Natural killer cell (primary cell): ENCODE measurements at regions not wholly inside any gene's neighbourhood (a gene's known extent, or its start where the extent isn't known, plus 50 kb on each side); places are given as distances from the start of the nearest gene placed in this dataset.

Source experiments
- ATAC-seq, 3 donors: fragments of 150-1000 bp in 2 of 3; fragments of 200-7000 bp in 1 of 3; cut with Tn5 transposase; 1 replicate in 1 of 3; 2 replicates in 2 of 3; pipeline ENCODE4 v1.10.0; 2021; ENCODE audit warnings: mild to moderate bottlenecking in 2 of 3, moderate library complexity in 2 of 3
- DNase-seq, 2 donors: peaks; one replicate each; pipeline versions ENCODE4 v3.0.0 to v3.0.0-alpha.2; 2013 to 2021; ENCODE audit warnings: mixed read lengths in 1 of 2
- H3K27ac ChIP-seq: one replicate; pipeline ENCODE4 v1.5.1; 2013; ENCODE audit warnings: mild to moderate bottlenecking, low read length
- H3K27me3 ChIP-seq: one replicate; pipeline ENCODE4 v1.6.1; 2013; ENCODE audit warnings: low read length; ENCODE audit not compliant: control insufficient read depth, insufficient read depth
- H3K36me3 ChIP-seq: one replicate; pipeline ENCODE4 v1.6.1; 2013; ENCODE audit warnings: low read length; ENCODE audit not compliant: control insufficient read depth, insufficient read depth
- H3K4me1 ChIP-seq: one replicate; pipeline ENCODE4 v1.6.1; 2013; ENCODE audit warnings: low read length; ENCODE audit not compliant: control insufficient read depth, insufficient read depth
- H3K4me3 ChIP-seq: one replicate; pipeline ENCODE4 v1.5.1; 2013; ENCODE audit warnings: low read length
- H3K9me3 ChIP-seq: one replicate; pipeline ENCODE4 v1.6.1; 2013; ENCODE audit warnings: low read length; ENCODE audit not compliant: control insufficient read depth, insufficient read depth
- H3K27ac Mint-ChIP-seq, 2 donors: one replicate each; pipeline ENCODE4 v1.8.0; 2022; ENCODE audit warnings: mild to moderate bottlenecking in 2 of 2, mixed read lengths in 2 of 2, moderate library complexity in 1 of 2
- H3K27me3 Mint-ChIP-seq, 2 donors: one replicate each; pipeline ENCODE4 v1.8.0; 2022; ENCODE audit warnings: low read depth in 2 of 2, mixed read lengths in 2 of 2
- H3K36me3 Mint-ChIP-seq: one replicate; pipeline ENCODE4 v1.8.0; 2022; ENCODE audit warnings: mixed read lengths
- H3K4me1 Mint-ChIP-seq, 2 donors: one replicate each; pipeline ENCODE4 v1.8.0; 2022; ENCODE audit warnings: mixed read lengths in 2 of 2
- H3K4me3 Mint-ChIP-seq: one replicate; pipeline ENCODE4 v1.8.0; 2022; ENCODE audit warnings: mild to moderate bottlenecking, moderate library complexity, mixed read lengths
- H3K9me3 Mint-ChIP-seq, 2 donors: one replicate each; pipeline ENCODE4 v1.8.0; 2022; ENCODE audit warnings: mixed read lengths in 2 of 2
- CTCF ChIP-seq: fragments of 200-600 bp; IDR thresholded peaks from one replicate; pipeline ENCODE4 v1.8.0; 2022; ENCODE audit warnings: antibody characterized with exemption
- WGBS: methylation state at CpG from one replicate; pipeline ENCODE4 v1.1.7; 2013; ENCODE audit warnings: missing lambda C conversion rate; ENCODE audit not compliant: insufficient coverage; 5-methylcytosine and 5-hydroxymethylcytosine counted together
- intact Hi-C: fragments of 100-400 bp; cut with micrococcal nuclease; formaldehyde crosslinking; loops from one replicate; pipeline ENCODE4 v1.14.2; 2022

DNA sequence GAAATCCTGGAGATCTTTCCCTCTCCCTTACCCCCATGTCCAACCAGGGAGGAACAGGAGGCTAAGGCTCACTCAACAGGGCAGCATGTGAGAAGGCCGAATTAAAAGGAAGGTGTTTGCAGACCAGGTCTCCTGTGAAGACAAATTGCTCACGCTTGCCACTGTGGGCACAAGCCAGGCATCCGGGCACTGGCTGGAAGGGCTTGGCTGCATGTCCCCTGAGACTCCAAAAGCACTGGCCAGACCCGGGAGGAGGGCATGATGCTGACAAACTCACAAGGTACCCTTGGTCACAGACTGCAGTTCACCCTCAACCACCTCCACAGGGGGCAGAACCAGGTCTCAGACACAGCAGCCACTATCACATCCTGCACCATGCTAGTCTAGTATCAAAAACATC is 113.7 kb upstream of the NSMCE3 start:
- intact Hi-C loops: no loop called here
- 79% methylated on average over 4 of the region's 4 CpGs for WGBS
- Histone ChIP-seq H3K9me3 (no peaks in the 10 kb centered on the region), H3K27me3 (no peaks in the 10 kb centered on the region), H3K4me3 (no peak overlapping the region), H3K4me1 (no peaks in the 10 kb centered on the region), H3K27ac (no peak overlapping the region), H3K36me3 (no peaks in the 10 kb centered on the region)
- no peak for ATAC-seq
- Mint-ChIP-seq H3K4me1 (peaks cover 0 to 4% of the 10 kb centered on the region in 2 donors), H3K9me3 (no peaks in the 10 kb centered on the region), H3K36me3 (no peaks in the 10 kb centered on the region), H3K27me3 (peaks cover 0 to 6% of the 10 kb centered on the region in 2 donors), H3K27ac (no peak overlapping the region), H3K4me3 (no peak overlapping the region)
- DNase-seq: no peak
- TF ChIP-seq CTCF: no peak

DNA sequence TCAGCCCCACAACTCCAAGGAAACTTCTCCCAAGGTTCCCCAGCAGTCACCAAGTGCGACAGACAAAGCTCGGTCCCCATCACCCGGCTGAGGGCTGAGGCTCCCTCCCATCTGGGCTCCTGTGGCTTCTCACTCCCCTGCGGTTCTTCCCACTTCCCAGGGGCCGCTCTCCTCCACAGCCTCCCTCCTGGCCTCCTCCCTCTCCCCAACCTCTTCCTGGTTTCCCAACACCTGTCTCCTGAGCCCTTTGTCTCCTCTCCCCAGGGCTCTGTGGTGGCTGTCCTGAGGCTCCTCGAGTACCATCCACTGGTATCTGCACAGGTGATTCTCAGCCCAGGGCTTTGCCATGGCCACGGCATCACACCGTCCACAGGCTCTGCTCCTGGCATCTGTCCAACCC is 113.2 kb upstream of the NSMCE3 start:
- Histone ChIP-seq H3K27me3 (no peaks in the 10 kb centered on the region), H3K36me3 (no peaks in the 10 kb centered on the region), H3K27ac (no peak overlapping the region), H3K4me1 (no peaks in the 10 kb centered on the region), H3K9me3 (no peaks in the 10 kb centered on the region), H3K4me3 (no peak overlapping the region)
- DNase-seq: no peak
- Mint-ChIP-seq H3K27me3 (peaks cover 0 to 6% of the 10 kb centered on the region in 2 donors), H3K9me3 (no peaks in the 10 kb centered on the region), H3K4me1 (peaks cover 0 to 4% of the 10 kb centered on the region in 2 donors), H3K27ac (no peak overlapping the region), H3K36me3 (no peaks in the 10 kb centered on the region), H3K4me3 (no peak overlapping the region)
- ATAC-seq: no peak
- TF ChIP-seq CTCF: no peak
- intact Hi-C loops: no loop called here
- WGBS: 62% methylated on average over 8 of the region's 8 CpGs

GRCh38 chr15:29380466-29380865 is 110.8 kb upstream of the NSMCE3 start:
- Mint-ChIP-seq H3K4me3 (no peak overlapping the region), H3K27me3 (peaks cover 9% of the 10 kb centered on the region in 2 donors), H3K27ac (no peak overlapping the region), H3K36me3 (no peaks in the 10 kb centered on the region), H3K9me3 (no peaks in the 10 kb centered on the region), H3K4me1 (peaks cover 0 to 4% of the 10 kb centered on the region in 2 donors)
- WGBS: 96% methylated on average over 4 of the region's 6 CpGs
- no peak for TF ChIP-seq CTCF
- ATAC-seq (no peak), DNase-seq (no peak)
- H3K4me3 ChIP-seq: no peak overlapping the region
- H3K36me3 ChIP-seq: no peaks in the 10 kb centered on the region
- H3K27me3 ChIP-seq: no peaks in the 10 kb centered on the region
- intact Hi-C loops: no loop called here
- no peaks in the 10 kb centered on the region for H3K9me3 ChIP-seq
- H3K27ac ChIP-seq: no peak overlapping the region
- H3K4me1 ChIP-seq: no peaks in the 10 kb centered on the region

- 85% methylated on average over 4 of the region's 9 CpGs for whole genome bisulfite sequencing
- ATAC-seq: no peak
- Mint-ChIP-seq H3K27me3 (peaks cover 10 to 17% of the 10 kb centered on the region in 2 donors), H3K9me3 (no peaks in the 10 kb centered on the region), H3K4me3 (no peak overlapping the region), H3K4me1 (peaks cover 0 to 4% of the 10 kb centered on the region in 2 donors), H3K27ac (no peak overlapping the region), H3K36me3 (no peaks in the 10 kb centered on the region)
- no peak for TF ChIP-seq CTCF
- Histone ChIP-seq H3K36me3 (no peaks in the 10 kb centered on the region), H3K9me3 (no peaks in the 10 kb centered on the region), H3K4me3 (no peak overlapping the region), H3K27ac (no peak overlapping the region), H3K4me1 (no peaks in the 10 kb centered on the region), H3K27me3 (no peaks in the 10 kb centered on the region)
- intact Hi-C loops: no loop called here
- no peak for DNase-seq
These were observed 110.0 kb upstream of the NSMCE3 start for GRCh38 chr15:29379647-29380046.
